ENCODE measurements at regions not wholly inside any gene's neighbourhood (a gene's known extent, or its start where the extent isn't known, plus 50 kb on each side); places are given as distances from the start of the nearest gene placed in this dataset.

DNA sequence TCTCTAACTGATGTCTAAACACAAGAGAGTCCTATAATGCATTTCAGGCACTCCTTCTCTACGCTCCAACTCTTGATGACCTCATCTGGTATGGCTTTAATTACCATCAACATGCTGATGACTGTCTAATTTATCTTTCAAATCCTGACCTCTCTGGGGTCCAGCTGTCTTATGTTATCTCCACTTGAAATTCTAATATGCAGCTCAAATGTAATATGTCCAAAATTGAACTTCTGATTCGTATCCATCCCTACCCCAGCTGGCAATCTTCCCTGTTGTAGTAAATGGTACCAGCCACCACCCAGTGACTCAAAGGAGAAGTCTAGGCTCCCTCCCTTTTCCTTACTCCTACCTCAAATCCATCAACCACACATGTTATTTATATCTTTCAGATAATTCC lies 288.0 kb upstream of the SLC10A2 start:
- Histone ChIP-seq H3K36me3 (ENCODE audit: insufficient read depth, low read length) (no peaks in the 10 kb centered on the region), H3K27ac (ENCODE audit: low read depth, low read length, poor library complexity, severe bottlenecking) (no peak overlapping the region), H2AFZ (ENCODE audit: low read length) (no peak overlapping the region), H3K27me3 (ENCODE audit: insufficient read depth, low read length) (no peaks in the 10 kb centered on the region), H3K9me3 (ENCODE audit: low read length) (no peaks in the 10 kb centered on the region), H3K9me2 (ENCODE audit: low read depth, low read length) (no peaks in the 10 kb centered on the region), H3K4me3 (ENCODE audit: low read depth, low read length, poor library complexity, severe bottlenecking) (no peak overlapping the region), H3K4me2 (ENCODE audit: low read length) (no peak overlapping the region), H3K79me2 (ENCODE audit: insufficient read depth, low read length) (no peaks in the 10 kb centered on the region), H3K4me1 (ENCODE audit: insufficient read depth, low read length, severe bottlenecking) (no peaks in the 10 kb centered on the region), H4K20me1 (ENCODE audit: insufficient read depth, low read length) (no peaks in the 10 kb centered on the region), H3F3A (ENCODE audit: insufficient read depth, low read length) (no peaks in the 10 kb centered on the region), H3K9ac (ENCODE audit: low read length) (no peak overlapping the region)
- TF ChIP-seq, protein P1, sequence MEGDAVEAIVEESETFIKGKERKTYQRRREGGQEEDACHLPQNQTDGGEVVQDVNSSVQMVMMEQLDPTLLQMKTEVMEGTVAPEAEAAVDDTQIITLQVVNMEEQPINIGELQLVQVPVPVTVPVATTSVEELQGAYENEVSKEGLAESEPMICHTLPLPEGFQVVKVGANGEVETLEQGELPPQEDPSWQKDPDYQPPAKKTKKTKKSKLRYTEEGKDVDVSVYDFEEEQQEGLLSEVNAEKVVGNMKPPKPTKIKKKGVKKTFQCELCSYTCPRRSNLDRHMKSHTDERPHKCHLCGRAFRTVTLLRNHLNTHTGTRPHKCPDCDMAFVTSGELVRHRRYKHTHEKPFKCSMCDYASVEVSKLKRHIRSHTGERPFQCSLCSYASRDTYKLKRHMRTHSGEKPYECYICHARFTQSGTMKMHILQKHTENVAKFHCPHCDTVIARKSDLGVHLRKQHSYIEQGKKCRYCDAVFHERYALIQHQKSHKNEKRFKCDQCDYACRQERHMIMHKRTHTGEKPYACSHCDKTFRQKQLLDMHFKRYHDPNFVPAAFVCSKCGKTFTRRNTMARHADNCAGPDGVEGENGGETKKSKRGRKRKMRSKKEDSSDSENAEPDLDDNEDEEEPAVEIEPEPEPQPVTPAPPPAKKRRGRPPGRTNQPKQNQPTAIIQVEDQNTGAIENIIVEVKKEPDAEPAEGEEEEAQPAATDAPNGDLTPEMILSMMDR (IDR thresholded peaks at IDR 0.05; ENCODE audit: low read length): no peak
- TF ChIP-seq EZH2 (IDR thresholded peaks at IDR 0.05; ENCODE audit: borderline replicate concordance, low read length): no peak

DNA sequence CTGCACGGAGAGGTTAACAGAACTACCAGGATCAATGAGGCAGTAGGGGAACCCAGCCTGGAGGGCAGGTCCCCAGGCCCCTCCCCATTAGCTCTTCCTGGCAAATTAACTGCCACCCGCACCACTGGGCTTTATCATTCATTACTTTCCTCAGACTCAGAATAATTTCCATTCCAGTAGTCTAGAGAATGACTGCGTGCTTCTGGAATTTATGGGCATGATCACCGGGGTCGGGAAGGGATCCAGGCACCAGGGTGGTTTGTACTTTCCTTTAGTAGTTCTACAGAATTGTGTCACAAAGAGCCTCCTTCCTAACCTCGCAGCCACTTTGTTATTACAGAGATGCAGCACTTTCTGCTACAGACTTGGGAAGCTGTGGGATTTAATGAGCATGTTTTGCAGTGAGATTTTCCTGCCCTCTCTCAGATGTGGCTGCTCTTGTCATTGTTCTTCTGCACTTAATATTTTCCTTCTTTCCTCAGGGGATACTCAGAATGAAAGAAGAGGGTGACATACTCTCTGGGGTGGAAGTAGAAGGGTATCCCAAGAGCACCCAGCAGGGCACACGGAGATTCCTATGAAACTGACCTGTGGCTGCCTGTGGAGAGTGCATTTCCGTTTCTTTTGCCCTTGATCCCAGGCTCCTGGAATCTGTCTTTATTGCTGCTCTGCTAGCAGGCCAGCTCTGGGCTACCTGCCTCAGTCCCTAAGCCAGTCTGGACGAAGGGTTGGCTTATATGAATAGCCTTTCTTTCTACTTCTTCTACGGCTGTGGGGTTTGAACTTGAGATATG lies 285.0 kb upstream of the SLC10A2 start:
- no peak for TF ChIP-seq EZH2 (IDR thresholded peaks at IDR 0.05; ENCODE audit: borderline replicate concordance, low read length)
- TF ChIP-seq, protein P1 (IDR thresholded peaks at IDR 0.05; ENCODE audit: low read length): no peak
- no peaks in the 10 kb centered on the region for H3K36me3 ChIP-seq (ENCODE audit: insufficient read depth, low read length)
- no peak overlapping the region for H3K4me2 ChIP-seq (ENCODE audit: low read length)
- H3K9me3 ChIP-seq (ENCODE audit: low read length): no peaks in the 10 kb centered on the region
- H3K9ac ChIP-seq (ENCODE audit: low read length): no peak overlapping the region
- H4K20me1 ChIP-seq (ENCODE audit: insufficient read depth, low read length): no peaks in the 10 kb centered on the region
- H3K9me2 ChIP-seq (ENCODE audit: low read depth, low read length): no peaks in the 10 kb centered on the region
- H3K79me2 ChIP-seq (ENCODE audit: insufficient read depth, low read length): no peaks in the 10 kb centered on the region
- H3F3A ChIP-seq (ENCODE audit: insufficient read depth, low read length): no peaks in the 10 kb centered on the region
- H2AFZ ChIP-seq (ENCODE audit: low read length): no peak overlapping the region
- H3K4me3 ChIP-seq (ENCODE audit: low read depth, low read length, poor library complexity, severe bottlenecking): no peak overlapping the region
- H3K27ac ChIP-seq (ENCODE audit: low read depth, low read length, poor library complexity, severe bottlenecking): no peak overlapping the region
- no peaks in the 10 kb centered on the region for H3K4me1 ChIP-seq (ENCODE audit: insufficient read depth, low read length, severe bottlenecking)
- no peaks in the 10 kb centered on the region for H3K27me3 ChIP-seq (ENCODE audit: insufficient read depth, low read length)

DNA sequence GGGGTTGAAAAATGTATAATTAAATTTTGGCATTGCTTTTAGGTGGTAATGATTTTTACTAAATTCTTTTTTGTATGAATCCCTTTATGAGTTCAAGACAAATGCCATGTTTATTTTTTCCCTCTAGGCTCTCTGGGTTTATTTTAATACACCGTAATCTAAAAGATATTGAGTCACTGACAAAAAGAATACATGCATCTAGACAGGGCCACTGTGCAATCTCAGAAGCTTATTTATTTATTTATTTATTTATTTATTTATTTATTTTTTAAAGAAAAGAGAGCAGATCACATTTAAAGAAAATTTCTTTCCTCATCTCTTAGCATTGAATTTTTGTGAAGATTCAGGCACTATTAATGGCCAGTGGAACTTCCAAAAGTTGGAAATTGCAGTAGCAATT lies 283.9 kb upstream of the SLC10A2 start:
- no peaks in the 10 kb centered on the region for H4K20me1 ChIP-seq (ENCODE audit: insufficient read depth, low read length)
- no peak overlapping the region for H3K27ac ChIP-seq (ENCODE audit: low read depth, low read length, poor library complexity, severe bottlenecking)
- H3F3A ChIP-seq (ENCODE audit: insufficient read depth, low read length): no peaks in the 10 kb centered on the region
- no peaks in the 10 kb centered on the region for H3K79me2 ChIP-seq (ENCODE audit: insufficient read depth, low read length)
- TF ChIP-seq, protein P1 (IDR thresholded peaks at IDR 0.05; ENCODE audit: low read length): no peak
- no peak for TF ChIP-seq EZH2 (IDR thresholded peaks at IDR 0.05; ENCODE audit: borderline replicate concordance, low read length)
- no peak overlapping the region for H2AFZ ChIP-seq (ENCODE audit: low read length)
- no peak overlapping the region for H3K4me2 ChIP-seq (ENCODE audit: low read length)
- H3K9ac ChIP-seq (ENCODE audit: low read length): no peak overlapping the region
- no peaks in the 10 kb centered on the region for H3K4me1 ChIP-seq (ENCODE audit: insufficient read depth, low read length, severe bottlenecking)
- H3K9me2 ChIP-seq (ENCODE audit: low read depth, low read length): no peaks in the 10 kb centered on the region
- no peaks in the 10 kb centered on the region for H3K27me3 ChIP-seq (ENCODE audit: insufficient read depth, low read length)
- no peaks in the 10 kb centered on the region for H3K9me3 ChIP-seq (ENCODE audit: low read length)
- no peak overlapping the region for H3K4me3 ChIP-seq (ENCODE audit: low read depth, low read length, poor library complexity, severe bottlenecking)
- H3K36me3 ChIP-seq (ENCODE audit: insufficient read depth, low read length): no peaks in the 10 kb centered on the region
